ENCODE measurements at regions not wholly inside any gene's neighbourhood (a gene's known extent, or its start where the extent isn't known, plus 50 kb on each side); places are given as distances from the start of the nearest gene placed in this dataset.

DNA sequence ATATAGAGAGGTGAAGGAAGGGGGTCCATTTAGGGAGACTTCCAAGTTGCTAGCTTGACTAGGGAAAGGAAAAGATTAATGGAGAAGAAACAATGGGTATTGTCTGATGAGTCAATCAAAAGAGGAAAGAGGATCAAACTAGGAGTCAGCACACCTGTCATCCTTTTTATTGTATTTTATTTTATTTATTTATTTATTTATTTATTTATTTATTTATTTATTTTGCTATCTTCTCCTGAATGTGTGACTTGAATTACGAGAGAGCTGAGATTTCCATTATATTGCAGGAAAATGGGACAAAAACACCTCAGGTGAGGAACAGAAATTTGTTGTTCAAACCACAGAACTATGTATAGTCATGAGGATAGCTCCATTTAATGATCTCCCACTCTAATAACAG is 58.9 kb downstream of the NUDT11 start:
- DNase-seq, result no peak

- peak in 1 of 4 experiments; percentile 0 for DNase-seq
These were observed 61.3 kb downstream of the NUDT11 start for GRCh38 chrX:51435101-51435500.

GRCh38 chrX:51421972-51422597 is 74.3 kb downstream of the NUDT11 start:
- DNase-seq, result no peak

DNA sequence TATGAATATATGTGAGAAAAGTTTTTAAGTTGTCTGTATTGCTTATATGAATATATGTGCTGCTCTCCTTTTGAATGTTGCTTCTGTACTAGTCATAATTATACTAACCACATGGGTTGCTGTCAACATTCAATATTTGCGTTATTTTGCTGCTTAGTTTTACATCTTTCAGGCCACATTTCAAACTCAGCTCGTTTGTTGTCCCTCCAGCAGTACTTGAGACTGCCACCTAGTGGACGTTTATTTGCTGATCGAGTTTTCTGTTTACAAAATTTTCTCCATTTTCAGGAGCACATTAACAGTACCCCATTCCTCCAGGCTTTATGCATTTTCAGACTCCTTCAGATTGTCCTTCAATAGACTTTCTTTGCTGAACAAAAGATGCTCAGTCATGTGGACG is 75.8 kb downstream of the NUDT11 start:
- peak; percentile 30 to 57 (median 44) for DNase-seq

GRCh38 chrX:51408462-51408861 is 75.8 kb downstream of the NUDT10 start:
- no peak for DNase-seq

DNA sequence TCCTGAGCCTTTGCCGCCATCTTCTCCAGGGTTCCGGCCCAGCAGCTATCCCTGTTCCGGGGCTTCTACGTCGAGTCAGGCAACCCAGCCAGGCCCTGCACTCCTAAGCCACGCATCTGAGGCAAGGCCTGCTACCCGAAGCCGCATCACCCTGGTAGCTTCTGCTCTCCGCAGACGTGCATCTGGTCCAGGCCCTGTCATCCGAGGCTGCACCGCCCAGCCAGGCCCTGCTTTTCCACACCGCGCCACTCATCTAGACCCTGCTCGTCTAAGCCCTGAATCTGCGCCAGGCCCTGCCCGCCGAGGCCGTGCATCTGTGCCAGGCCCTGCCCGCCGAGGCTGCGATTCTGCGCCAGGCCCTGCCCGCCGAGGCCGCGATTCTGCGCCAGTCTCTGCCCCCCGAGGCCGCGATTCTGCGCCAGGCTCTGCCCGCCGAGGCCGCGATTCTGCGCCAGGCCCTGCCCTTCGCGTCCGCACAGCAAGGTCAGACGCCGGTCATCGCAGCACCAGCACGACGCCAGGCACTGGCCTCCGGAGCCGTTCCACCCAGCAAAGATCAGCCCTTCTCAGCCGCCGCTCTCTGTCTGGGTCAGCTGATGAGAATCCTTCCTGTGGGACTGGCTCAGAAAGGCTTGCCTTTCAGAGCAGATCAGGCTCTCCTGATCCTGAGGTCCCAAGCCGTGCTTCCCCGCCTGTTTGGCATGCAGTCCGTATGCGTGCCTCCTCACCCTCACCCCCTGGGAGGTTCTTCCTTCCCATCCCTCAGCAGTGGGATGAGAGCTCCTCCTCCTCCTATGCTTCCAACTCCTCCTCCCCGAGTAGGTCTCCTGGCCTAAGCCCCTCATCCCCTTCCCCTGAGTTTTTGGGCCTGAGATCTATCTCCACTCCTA is 75.1 kb downstream of the NUDT10 start:
- no peak for DNase-seq

DNA sequence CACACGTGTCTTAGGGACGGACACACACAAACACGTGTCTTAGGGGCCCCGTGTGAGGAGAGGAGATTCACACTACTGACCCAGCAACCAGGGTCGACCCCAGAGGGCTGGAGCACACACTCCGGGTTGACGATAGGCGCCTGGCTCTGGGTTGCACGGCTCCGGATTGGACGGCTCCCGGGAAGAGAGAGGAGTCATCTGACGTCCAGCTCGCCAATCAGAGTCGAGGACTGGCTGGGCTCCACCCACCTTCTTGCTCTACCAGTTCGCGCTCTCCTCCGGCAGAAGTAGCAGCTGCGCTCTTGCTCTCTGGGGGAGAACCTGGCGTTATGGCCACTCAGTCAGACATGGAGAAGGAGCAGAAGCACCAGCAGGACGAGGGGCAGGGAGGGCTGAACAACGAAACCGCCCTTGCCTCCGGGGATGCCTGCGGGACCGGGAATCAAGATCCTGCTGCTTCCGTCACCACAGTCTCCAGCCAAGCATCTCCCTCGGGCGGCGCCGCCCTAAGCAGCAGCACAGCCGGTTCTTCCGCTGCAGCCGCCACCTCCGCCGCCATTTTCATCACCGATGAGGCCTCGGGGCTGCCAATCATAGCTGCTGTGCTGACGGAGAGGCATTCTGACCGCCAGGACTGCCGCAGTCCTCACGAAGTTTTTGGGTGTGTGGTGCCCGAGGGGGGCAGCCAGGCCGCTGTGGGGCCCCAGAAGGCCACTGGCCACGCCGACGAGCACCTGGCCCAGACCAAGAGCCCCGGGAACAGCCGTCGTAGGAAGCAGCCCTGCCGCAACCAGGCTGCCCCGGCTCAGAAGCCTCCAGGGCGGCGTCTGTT is 74.3 kb downstream of the NUDT10 start:
- DNase-seq, result no peak

- no peak for DNase-seq
These were observed 71.8 kb downstream of the NUDT10 start for GRCh38 chrX:51404445-51404844.

GRCh38 chrX:51395810-51396728 is 63.4 kb downstream of the NUDT10 start:
- peak in 2 of 4 experiments; percentile 0 to 6 for DNase-seq

DNA sequence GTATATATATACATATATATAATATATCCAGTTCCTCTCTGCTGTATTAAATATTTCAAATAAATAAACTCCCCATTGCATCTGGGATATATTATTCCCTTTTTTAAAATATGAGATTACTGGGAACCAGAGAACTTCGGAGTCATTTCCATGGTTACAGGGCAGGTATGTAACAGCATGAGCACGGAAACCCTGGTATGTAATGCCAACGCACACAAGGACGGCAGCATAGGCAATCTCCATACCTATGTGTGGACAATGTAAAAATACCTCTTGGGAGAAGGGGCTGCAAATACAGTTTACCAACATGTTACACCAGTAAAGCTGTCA is 62.8 kb downstream of the NUDT10 start:
- DNase-seq, result no peak
